Frontal cortex (tissue), 3 donors: ENCODE measurements at regions not wholly inside any gene's neighbourhood (a gene's known extent, or its start where the extent isn't known, plus 50 kb on each side); places are given as distances from the start of the nearest gene placed in this dataset.
"Not testable (repeated sequence)": the region's sequence is repeated elsewhere in the genome, so short reads cannot be mapped to it uniquely, and the experiment has no call there.

Source experiments
- DNase-seq, 2 donors: peaks; one replicate each; pipeline ENCODE4 v3.0.0; 2012; ENCODE audit warnings: low spot score in 2 of 2
- FAIRE-seq: peaks from 2 replicates; lab custom pipeline; 2012; peaks lifted over from hg19 to GRCh38; lab: Jason Lieb, UNC
- donor health status: control.
- donor health status: control.
- donor health status: control.

GRCh38 chr16:17552351-17552750 is 81.6 kb upstream of the XYLT1 start:
- no peak for FAIRE-seq
- DNase-seq = no peak

- not testable (repeated sequence) for DNase-seq, FAIRE-seq
Observed at GRCh38 chr16:17551682-17552081, 80.9 kb upstream of the XYLT1 start.

GRCh38 chr16:17548825-17549224 is 78.1 kb upstream of the XYLT1 start:
- FAIRE-seq (no peak), DNase-seq (no peak)

- no peak for FAIRE-seq
Observed at GRCh38 chr16:17544785-17545184, 74.0 kb upstream of the XYLT1 start.

GRCh38 chr16:17544304-17544703 is 73.5 kb upstream of the XYLT1 start:
- FAIRE-seq (no peak), DNase-seq (no peak)

More at GRCh38 chr16:17544785-17545184, 74.0 kb upstream of the XYLT1 start:
- no peak for DNase-seq

- FAIRE-seq = no peak
Observed at GRCh38 chr16:17543073-17543472, 72.3 kb upstream of the XYLT1 start.

GRCh38 chr16:17541324-17541723 is 70.6 kb upstream of the XYLT1 start:
- no peak for FAIRE-seq
- DNase-seq = no peak

More at GRCh38 chr16:17543073-17543472, 72.3 kb upstream of the XYLT1 start:
- DNase-seq = no peak

GRCh38 chr16:17538927-17539326 is 68.2 kb upstream of the XYLT1 start:
- FAIRE-seq (no peak), DNase-seq (no peak)

- FAIRE-seq = no peak
- no peak for DNase-seq
Observed at GRCh38 chr16:17532338-17532995, 61.7 kb upstream of the XYLT1 start.

- no peak for FAIRE-seq
Observed at GRCh38 chr16:17529982-17530760, 59.4 kb upstream of the XYLT1 start.

GRCh38 chr16:17526956-17527937 is 56.5 kb upstream of the XYLT1 start:
- FAIRE-seq (no peak), DNase-seq (no peak)

More at GRCh38 chr16:17529982-17530760, 59.4 kb upstream of the XYLT1 start:
- DNase-seq = no peak

GRCh38 chr16:17524656-17525055 is 53.9 kb upstream of the XYLT1 start:
- DNase-seq (no peak), FAIRE-seq (no peak)

GRCh38 chr16:17520561-17520960 is 49.8 kb upstream of the XYLT1 start:
- FAIRE-seq (no peak), DNase-seq (no peak)
